NOMO-1 treated with dmso at 0.1 percent for 144 hours (cell line): ENCODE measurements at regions not wholly inside any gene's neighbourhood (a gene's known extent, or its start where the extent isn't known, plus 50 kb on each side); places are given as distances from the start of the nearest gene placed in this dataset.
"Not testable (repeated sequence)": the region's sequence is repeated elsewhere in the genome, so short reads cannot be mapped to it uniquely, and the experiment has no call there.

Experiments
- DNase-seq: peaks from one replicate; lab custom pipeline; 2025; ENCODE audit not compliant: unreplicated experiment; lab: John Stamatoyannopoulos, UW

GRCh38 chr16:51298800-51299199 lies 147.7 kb upstream of the SALL1 start:
- DNase-seq: no peak

GRCh38 chr16:51290442-51291285 lies 139.6 kb upstream of the SALL1 start:
- DNase-seq: no peak

GRCh38 chr16:51289336-51289735 lies 138.3 kb upstream of the SALL1 start:
- DNase-seq: no peak

GRCh38 chr16:51287121-51287755 lies 136.2 kb upstream of the SALL1 start:
- no peak for DNase-seq

GRCh38 chr16:51286272-51286671 lies 135.2 kb upstream of the SALL1 start:
- no peak for DNase-seq

GRCh38 chr16:51276336-51276735 lies 125.3 kb upstream of the SALL1 start:
- no peak for DNase-seq

GRCh38 chr16:51272420-51272819 lies 121.3 kb upstream of the SALL1 start:
- DNase-seq: no peak

- no peak for DNase-seq
These were observed 120.2 kb upstream of the SALL1 start for GRCh38 chr16:51271156-51271701.

GRCh38 chr16:51268237-51268636 lies 117.2 kb upstream of the SALL1 start:
- no peak for DNase-seq

- DNase-seq: no peak
These were observed 116.6 kb upstream of the SALL1 start for GRCh38 chr16:51267681-51268080.

GRCh38 chr16:51262428-51262827 lies 111.4 kb upstream of the SALL1 start:
- DNase-seq: no peak

GRCh38 chr16:51261919-51262318 lies 110.8 kb upstream of the SALL1 start:
- no peak for DNase-seq

GRCh38 chr16:51255349-51255972 lies 104.4 kb upstream of the SALL1 start:
- no peak for DNase-seq

GRCh38 chr16:51254390-51254789 lies 103.3 kb upstream of the SALL1 start:
- not testable (repeated sequence) for DNase-seq

- DNase-seq: no peak
These were observed 97.1 kb upstream of the SALL1 start for GRCh38 chr16:51248217-51248616.

- DNase-seq: no peak
These were observed 94.6 kb upstream of the SALL1 start for GRCh38 chr16:51245658-51245995.

GRCh38 chr16:51244887-51245657 lies 94.0 kb upstream of the SALL1 start:
- no peak for DNase-seq

- no peak for DNase-seq
These were observed 92.9 kb upstream of the SALL1 start for GRCh38 chr16:51243936-51244436.

GRCh38 chr16:51242296-51242994 lies 91.4 kb upstream of the SALL1 start:
- DNase-seq: no peak

- DNase-seq: no peak
These were observed 88.1 kb upstream of the SALL1 start for GRCh38 chr16:51239196-51239595.
